ENCODE measurements at regions not wholly inside any gene's neighbourhood (a gene's known extent, or its start where the extent isn't known, plus 50 kb on each side); places are given as distances from the start of the nearest gene placed in this dataset.

GRCh38 chr18:78784861-78785260 is 194.8 kb upstream of the SALL3 start:
- H3K4me3 Mint-ChIP-seq = no peak overlapping the region
- no peaks in the 10 kb centered on the region for H3K36me3 Mint-ChIP-seq (ENCODE audit: low read depth)
- DNase-seq (ENCODE audit: low spot score) = no peak
- no peaks in the 10 kb centered on the region for H3K27me3 Mint-ChIP-seq (ENCODE audit: low read depth)
- H3K4me1 Mint-ChIP-seq (ENCODE audit: low read depth) = no peaks in the 10 kb centered on the region
- H3K9me3 Mint-ChIP-seq = no peaks in the 10 kb centered on the region
- no peak overlapping the region for H3K27ac Mint-ChIP-seq

GRCh38 chr18:78785706-78786105 is 193.9 kb upstream of the SALL3 start:
- Mint-ChIP-seq H3K36me3 (ENCODE audit: low read depth) (no peaks in the 10 kb centered on the region), H3K4me3 (no peak overlapping the region), H3K27ac (no peak overlapping the region), H3K27me3 (ENCODE audit: low read depth) (no peaks in the 10 kb centered on the region), H3K9me3 (no peaks in the 10 kb centered on the region), H3K4me1 (ENCODE audit: low read depth) (no peaks in the 10 kb centered on the region)
- no peak for DNase-seq (ENCODE audit: low spot score)

GRCh38 chr18:78786776-78787175 is 192.8 kb upstream of the SALL3 start:
- Mint-ChIP-seq H3K27me3 (ENCODE audit: low read depth) (no peaks in the 10 kb centered on the region), H3K9me3 (no peaks in the 10 kb centered on the region), H3K4me1 (ENCODE audit: low read depth) (no peaks in the 10 kb centered on the region), H3K27ac (no peak overlapping the region), H3K4me3 (no peak overlapping the region), H3K36me3 (ENCODE audit: low read depth) (no peaks in the 10 kb centered on the region)
- no peak for DNase-seq (ENCODE audit: low spot score)

- no peaks in the 10 kb centered on the region for H3K4me1 Mint-ChIP-seq (ENCODE audit: low read depth)
- H3K9me3 Mint-ChIP-seq = no peaks in the 10 kb centered on the region
- H3K27me3 Mint-ChIP-seq (ENCODE audit: low read depth) = no peaks in the 10 kb centered on the region
- no peaks in the 10 kb centered on the region for H3K36me3 Mint-ChIP-seq (ENCODE audit: low read depth)
- no peak overlapping the region for H3K27ac Mint-ChIP-seq
- H3K4me3 Mint-ChIP-seq = no peak overlapping the region
- DNase-seq (ENCODE audit: low spot score) = no peak
These were observed 191.9 kb upstream of the SALL3 start for GRCh38 chr18:78787751-78788150.

GRCh38 chr18:78788161-78788560 is 191.5 kb upstream of the SALL3 start:
- Mint-ChIP-seq H3K4me3 (no peak overlapping the region), H3K27me3 (ENCODE audit: low read depth) (no peaks in the 10 kb centered on the region), H3K9me3 (no peaks in the 10 kb centered on the region), H3K36me3 (ENCODE audit: low read depth) (no peaks in the 10 kb centered on the region), H3K4me1 (ENCODE audit: low read depth) (no peaks in the 10 kb centered on the region), H3K27ac (no peak overlapping the region)
- no peak for DNase-seq (ENCODE audit: low spot score)

GRCh38 chr18:78789850-78790249 is 189.8 kb upstream of the SALL3 start:
- no peaks in the 10 kb centered on the region for H3K4me1 Mint-ChIP-seq (ENCODE audit: low read depth)
- H3K36me3 Mint-ChIP-seq (ENCODE audit: low read depth) = no peaks in the 10 kb centered on the region
- no peak overlapping the region for H3K27ac Mint-ChIP-seq
- H3K27me3 Mint-ChIP-seq (ENCODE audit: low read depth) = no peaks in the 10 kb centered on the region
- DNase-seq (ENCODE audit: low spot score) = no peak
- no peak overlapping the region for H3K4me3 Mint-ChIP-seq
- H3K9me3 Mint-ChIP-seq = no peaks in the 10 kb centered on the region

GRCh38 chr18:78790511-78790910 is 189.1 kb upstream of the SALL3 start:
- no peaks in the 10 kb centered on the region for H3K9me3 Mint-ChIP-seq
- no peak for DNase-seq (ENCODE audit: low spot score)
- H3K4me3 Mint-ChIP-seq = no peak overlapping the region
- H3K27ac Mint-ChIP-seq = no peak overlapping the region
- no peaks in the 10 kb centered on the region for H3K36me3 Mint-ChIP-seq (ENCODE audit: low read depth)
- H3K27me3 Mint-ChIP-seq (ENCODE audit: low read depth) = no peaks in the 10 kb centered on the region
- no peaks in the 10 kb centered on the region for H3K4me1 Mint-ChIP-seq (ENCODE audit: low read depth)

GRCh38 chr18:78790960-78791359 is 188.7 kb upstream of the SALL3 start:
- no peaks in the 10 kb centered on the region for H3K36me3 Mint-ChIP-seq (ENCODE audit: low read depth)
- H3K9me3 Mint-ChIP-seq = no peaks in the 10 kb centered on the region
- no peaks in the 10 kb centered on the region for H3K4me1 Mint-ChIP-seq (ENCODE audit: low read depth)
- DNase-seq (ENCODE audit: low spot score) = no peak
- no peaks in the 10 kb centered on the region for H3K27me3 Mint-ChIP-seq (ENCODE audit: low read depth)
- H3K4me3 Mint-ChIP-seq = no peak overlapping the region
- H3K27ac Mint-ChIP-seq = no peak overlapping the region

GRCh38 chr18:78792094-78792493 is 187.5 kb upstream of the SALL3 start:
- Mint-ChIP-seq H3K27ac (no peak overlapping the region), H3K36me3 (ENCODE audit: low read depth) (no peaks in the 10 kb centered on the region), H3K4me1 (ENCODE audit: low read depth) (no peaks in the 10 kb centered on the region), H3K9me3 (no peaks in the 10 kb centered on the region), H3K27me3 (ENCODE audit: low read depth) (no peaks in the 10 kb centered on the region), H3K4me3 (no peak overlapping the region)
- DNase-seq (ENCODE audit: low spot score) = no peak

- H3K4me1 Mint-ChIP-seq (ENCODE audit: low read depth) = no peaks in the 10 kb centered on the region
- H3K9me3 Mint-ChIP-seq = no peaks in the 10 kb centered on the region
- H3K36me3 Mint-ChIP-seq (ENCODE audit: low read depth) = no peaks in the 10 kb centered on the region
These were observed 186.9 kb upstream of the SALL3 start for GRCh38 chr18:78792736-78793135.

GRCh38 chr18:78793313-78794070 is 186.1 kb upstream of the SALL3 start:
- no peak overlapping the region for H3K27ac Mint-ChIP-seq
- no peaks in the 10 kb centered on the region for H3K9me3 Mint-ChIP-seq
- no peaks in the 10 kb centered on the region for H3K27me3 Mint-ChIP-seq (ENCODE audit: low read depth)
- no peaks in the 10 kb centered on the region for H3K4me1 Mint-ChIP-seq (ENCODE audit: low read depth)
- H3K4me3 Mint-ChIP-seq = no peak overlapping the region
- DNase-seq (ENCODE audit: low spot score) = no peak
- no peaks in the 10 kb centered on the region for H3K36me3 Mint-ChIP-seq (ENCODE audit: low read depth)

More at GRCh38 chr18:78792736-78793135, 186.9 kb upstream of the SALL3 start:
- no peak for DNase-seq (ENCODE audit: low spot score)
- Mint-ChIP-seq H3K4me3 (no peak overlapping the region), H3K27ac (no peak overlapping the region), H3K27me3 (ENCODE audit: low read depth) (no peaks in the 10 kb centered on the region)

GRCh38 chr18:78794071-78794430 is 185.6 kb upstream of the SALL3 start:
- Mint-ChIP-seq H3K27me3 (ENCODE audit: low read depth) (no peaks in the 10 kb centered on the region), H3K4me3 (no peak overlapping the region), H3K27ac (no peak overlapping the region), H3K4me1 (ENCODE audit: low read depth) (no peaks in the 10 kb centered on the region), H3K36me3 (ENCODE audit: low read depth) (no peaks in the 10 kb centered on the region), H3K9me3 (no peaks in the 10 kb centered on the region)
- DNase-seq (ENCODE audit: low spot score) = no peak

GRCh38 chr18:78796693-78797455 is 182.7 kb upstream of the SALL3 start:
- H3K27me3 Mint-ChIP-seq (ENCODE audit: low read depth) = no peaks in the 10 kb centered on the region
- no peaks in the 10 kb centered on the region for H3K4me1 Mint-ChIP-seq (ENCODE audit: low read depth)
- no peak overlapping the region for H3K27ac Mint-ChIP-seq
- no peak for DNase-seq (ENCODE audit: low spot score)
- H3K4me3 Mint-ChIP-seq = no peak overlapping the region
- no peaks in the 10 kb centered on the region for H3K9me3 Mint-ChIP-seq
- H3K36me3 Mint-ChIP-seq (ENCODE audit: low read depth) = no peaks in the 10 kb centered on the region

- Mint-ChIP-seq H3K4me1 (ENCODE audit: low read depth) (no peaks in the 10 kb centered on the region), H3K9me3 (no peaks in the 10 kb centered on the region), H3K36me3 (ENCODE audit: low read depth) (no peaks in the 10 kb centered on the region), H3K27ac (no peak overlapping the region), H3K27me3 (ENCODE audit: low read depth) (no peaks in the 10 kb centered on the region), H3K4me3 (no peak overlapping the region)
- DNase-seq (ENCODE audit: low spot score) = no peak
These were observed 182.1 kb upstream of the SALL3 start for GRCh38 chr18:78797499-78797898.
